ENCODE measurements at regions not wholly inside any gene's neighbourhood (a gene's known extent, or its start where the extent isn't known, plus 50 kb on each side); places are given as distances from the start of the nearest gene placed in this dataset.
A peak's percentile ranks its signal among the peaks of the same experiment; 100 is the strongest.
"Not testable (repeated sequence)": the region's sequence is repeated elsewhere in the genome, so short reads cannot be mapped to it uniquely, and the experiment has no call there.

DNA sequence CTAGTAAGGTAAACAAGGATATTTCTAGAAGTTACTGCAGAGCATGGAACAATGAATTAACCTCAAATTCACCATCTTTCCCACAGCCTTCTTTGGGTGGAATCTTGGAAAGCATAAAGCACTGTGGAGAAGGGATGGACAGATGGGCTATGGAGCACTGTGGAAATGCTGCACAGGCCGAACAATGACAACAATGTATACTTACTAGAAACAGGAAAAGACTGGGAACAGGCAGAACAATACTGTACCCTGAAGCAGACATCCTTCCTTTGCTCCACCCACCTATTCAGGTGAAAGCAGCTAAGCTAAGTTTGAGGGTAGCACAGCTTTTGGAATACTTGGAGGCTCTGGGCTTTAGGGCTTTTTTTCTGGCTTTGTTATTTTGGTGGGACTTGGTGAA, 250.6 kb upstream of the KLF8 start:
- no peak for DNase-seq

DNA sequence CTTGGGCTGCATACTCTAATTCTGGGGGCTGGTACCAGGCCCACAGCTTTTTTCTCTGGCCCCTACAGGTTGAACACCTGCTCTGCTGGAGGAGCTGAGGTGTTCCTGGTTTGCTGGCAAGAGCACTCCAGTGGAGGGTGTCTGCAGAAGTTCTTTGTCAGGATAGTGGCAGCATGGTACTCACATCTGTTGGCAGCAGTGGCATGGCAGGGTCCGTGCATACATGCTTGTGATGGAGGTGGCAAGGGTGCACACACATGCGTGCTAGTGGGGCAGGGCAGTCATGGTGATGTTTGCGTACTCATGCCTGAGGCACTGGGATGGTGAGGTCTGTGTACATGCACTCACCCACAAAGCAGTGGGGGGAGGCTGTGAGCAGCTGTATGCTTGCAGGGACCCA, 235.5 kb upstream of the KLF8 start:
- no peak for DNase-seq

GRCh38 chrX:56000174-56000573, 232.0 kb upstream of the KLF8 start:
- DNase-seq, result no peak

- no peak for DNase-seq
Measured at GRCh38 chrX:56000729-56001128, 231.4 kb upstream of the KLF8 start.

DNA sequence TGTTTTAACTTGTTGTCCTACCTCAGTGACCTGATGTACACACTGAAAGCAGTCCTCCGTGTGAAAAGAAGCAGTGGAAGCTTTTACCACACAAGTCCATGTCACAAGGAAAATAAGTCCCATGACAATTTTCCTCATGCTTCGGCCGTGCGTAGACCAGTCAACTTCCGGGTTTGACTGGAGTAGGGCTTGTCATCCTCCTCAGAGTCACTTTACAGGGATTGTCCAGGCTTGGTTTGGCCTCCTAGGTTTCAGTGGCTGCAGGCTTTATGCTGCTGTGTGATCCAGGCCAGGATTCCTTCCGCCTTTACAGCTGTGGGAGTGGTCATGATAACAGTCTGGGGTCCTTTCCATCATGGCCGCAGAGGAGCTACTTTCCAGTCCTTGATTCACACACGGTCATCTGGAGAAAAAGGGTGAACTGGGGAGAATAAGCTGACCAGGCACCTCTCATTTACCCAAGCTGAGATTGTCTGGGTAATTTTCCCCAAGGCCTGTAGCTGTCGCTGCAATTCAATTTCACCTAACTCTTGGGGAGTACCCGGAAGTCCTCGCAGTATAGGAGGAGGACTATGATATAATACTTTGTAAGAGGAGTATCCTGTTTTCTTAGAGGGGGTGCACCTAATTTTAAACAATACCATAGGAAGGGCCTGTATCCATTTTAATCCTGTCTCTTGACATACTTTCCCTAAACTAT, 206.1 kb upstream of the KLF8 start:
- DNase-seq, result no peak

DNA sequence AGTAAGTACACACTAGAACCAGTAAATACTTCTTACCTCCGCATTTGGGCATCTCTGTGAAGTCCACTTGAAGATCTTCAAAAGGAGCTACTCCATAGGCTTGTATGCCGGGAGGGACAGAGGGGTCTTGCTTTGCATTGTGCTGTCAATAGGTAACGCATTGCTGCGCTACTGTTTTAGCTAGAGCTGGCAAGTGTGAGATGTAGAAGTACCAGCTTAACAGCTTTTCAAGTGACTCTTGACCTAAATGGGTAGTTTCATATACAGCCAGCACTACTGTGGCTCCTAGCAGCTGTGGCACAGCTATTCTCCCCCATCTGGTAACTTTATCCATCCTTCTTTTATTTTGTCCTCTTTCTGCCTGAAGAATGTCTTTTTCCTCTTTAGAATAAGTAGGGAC, 205.3 kb upstream of the KLF8 start:
- no peak for DNase-seq

- no peak for DNase-seq
Measured at GRCh38 chrX:56029188-56029587, 203.0 kb upstream of the KLF8 start.

GRCh38 chrX:56029691-56030090, 202.5 kb upstream of the KLF8 start:
- DNase-seq, result no peak

DNA sequence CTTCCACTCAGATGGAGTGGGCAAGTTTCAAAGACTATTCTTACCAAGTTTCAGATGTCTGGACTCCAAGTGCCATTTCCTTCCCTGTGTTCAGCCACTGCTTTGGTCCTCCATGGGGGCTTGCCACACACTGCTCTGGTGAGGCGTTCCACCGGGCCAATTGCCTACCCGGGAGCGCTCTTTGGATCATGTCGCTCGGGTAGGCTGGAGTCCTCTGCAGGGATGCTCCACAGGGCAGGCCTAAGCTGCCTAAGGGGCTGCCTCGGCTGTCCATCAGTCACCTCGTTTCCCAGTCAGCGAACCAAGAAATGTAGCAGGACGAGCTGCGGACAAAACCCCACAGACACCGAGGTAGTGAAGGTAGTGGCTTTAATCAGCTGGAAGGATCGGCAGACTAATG, 200.7 kb upstream of the KLF8 start:
- DNase-seq, result no peak

DNA sequence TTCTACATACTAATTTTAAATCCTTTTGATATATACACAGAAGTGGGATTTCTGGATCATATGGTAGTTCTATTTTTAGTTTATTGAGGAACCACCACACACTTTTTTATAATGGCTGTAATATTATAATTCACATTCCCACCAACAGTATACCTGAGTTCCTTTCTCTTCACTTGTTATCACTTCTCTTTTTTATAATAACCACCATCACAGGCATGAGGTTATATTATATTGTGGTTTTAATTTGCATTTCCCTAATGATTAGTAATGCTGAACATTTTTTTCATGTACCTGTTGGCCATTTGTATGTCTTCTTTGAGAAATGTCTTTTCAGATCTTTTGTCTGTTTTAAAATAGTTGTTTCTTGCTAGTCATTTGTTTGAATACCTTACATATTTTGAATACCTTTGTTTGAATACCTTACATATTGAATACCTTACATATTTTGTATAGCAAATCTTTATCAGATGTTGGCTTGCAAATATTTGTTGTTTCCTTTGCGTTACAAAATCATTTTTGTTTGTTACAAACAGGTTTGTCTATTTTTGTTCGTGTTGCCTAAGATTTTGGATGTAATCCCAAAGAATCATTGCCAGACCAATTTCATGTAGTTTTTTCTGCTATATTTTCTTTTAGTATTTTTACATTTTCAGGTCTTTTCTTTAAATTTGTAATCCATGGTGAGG, 198.5 kb upstream of the KLF8 start:
- no peak for DNase-seq

DNA sequence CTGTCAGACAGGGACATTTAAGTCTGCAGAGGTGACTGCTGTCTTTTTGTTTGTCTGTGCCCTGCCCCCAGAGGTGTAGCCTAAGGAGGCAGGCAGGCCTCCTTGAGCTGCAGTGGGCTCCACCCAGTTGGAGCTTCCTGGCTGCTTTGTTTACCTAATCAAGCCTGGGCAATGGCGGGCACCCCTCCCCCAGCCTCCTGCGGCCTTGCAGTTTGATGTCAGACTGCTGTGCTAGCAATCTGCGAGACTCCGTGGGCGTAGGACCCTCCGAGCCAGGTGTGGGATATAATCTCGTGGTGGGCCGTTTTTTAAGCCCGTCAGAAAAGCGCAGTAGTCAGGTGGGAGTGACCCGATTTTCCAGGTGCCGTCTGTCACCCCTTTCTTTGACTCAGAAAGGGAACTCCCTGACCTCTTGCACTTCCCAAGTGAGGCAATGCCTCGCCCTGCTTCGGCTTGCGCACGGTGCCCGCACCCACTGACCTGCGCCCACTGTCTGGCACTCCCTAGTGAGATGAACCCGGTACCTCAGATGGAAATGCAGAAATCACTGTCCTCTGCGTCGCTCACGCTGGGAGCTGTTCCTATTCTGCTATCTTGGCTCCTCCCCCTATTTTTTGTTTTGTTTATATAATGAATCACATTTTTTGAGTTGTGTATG, 179.4 kb upstream of the KLF8 start:
- DNase-seq, result not testable (repeated sequence)

DNA sequence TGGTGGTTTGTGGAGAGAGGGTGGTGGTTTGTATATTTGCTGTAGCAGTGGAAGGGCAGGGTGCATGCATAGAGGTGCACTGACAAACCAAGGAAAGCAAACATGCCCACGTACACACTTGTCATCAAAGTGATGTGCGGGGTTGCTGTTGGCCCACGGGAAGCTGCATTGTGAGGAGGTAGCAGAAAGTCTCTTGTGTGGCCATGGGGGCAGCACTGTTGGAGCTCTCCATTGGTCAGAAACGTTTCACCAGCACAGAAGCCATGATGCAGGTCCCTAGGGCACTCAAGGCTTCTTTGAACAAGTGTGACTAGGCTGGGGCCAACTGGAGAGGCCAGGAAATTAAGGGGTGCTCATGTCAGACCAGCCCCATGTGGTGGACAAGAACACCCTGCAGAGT, 174.8 kb upstream of the KLF8 start:
- no peak for DNase-seq

- DNase-seq, result no peak
Measured at GRCh38 chrX:56066016-56066415, 166.1 kb upstream of the KLF8 start.

DNA sequence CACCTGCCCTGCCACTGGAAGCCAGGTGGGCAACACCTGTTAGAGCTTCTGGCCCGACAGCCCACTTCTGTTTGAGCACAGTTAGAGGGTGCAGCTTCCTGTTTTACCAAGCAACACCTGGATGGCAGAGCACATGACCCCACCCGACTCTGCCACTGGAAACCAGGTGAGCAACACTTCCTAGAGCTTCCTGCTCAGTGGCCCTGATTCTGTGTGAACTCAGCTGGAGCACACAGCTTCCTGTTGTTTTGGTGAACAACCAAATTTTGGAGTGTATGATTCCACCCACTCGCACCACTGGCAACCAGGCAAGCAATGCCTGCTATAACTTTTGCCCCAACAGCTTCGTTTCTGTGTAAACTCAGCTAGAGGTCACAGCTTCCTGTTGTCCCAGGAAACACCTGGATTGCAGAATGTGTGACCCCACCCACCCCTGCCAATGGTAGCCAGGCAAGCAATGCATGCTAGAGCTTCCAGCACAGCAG, 163.8 kb upstream of the KLF8 start:
- no peak for DNase-seq

DNA sequence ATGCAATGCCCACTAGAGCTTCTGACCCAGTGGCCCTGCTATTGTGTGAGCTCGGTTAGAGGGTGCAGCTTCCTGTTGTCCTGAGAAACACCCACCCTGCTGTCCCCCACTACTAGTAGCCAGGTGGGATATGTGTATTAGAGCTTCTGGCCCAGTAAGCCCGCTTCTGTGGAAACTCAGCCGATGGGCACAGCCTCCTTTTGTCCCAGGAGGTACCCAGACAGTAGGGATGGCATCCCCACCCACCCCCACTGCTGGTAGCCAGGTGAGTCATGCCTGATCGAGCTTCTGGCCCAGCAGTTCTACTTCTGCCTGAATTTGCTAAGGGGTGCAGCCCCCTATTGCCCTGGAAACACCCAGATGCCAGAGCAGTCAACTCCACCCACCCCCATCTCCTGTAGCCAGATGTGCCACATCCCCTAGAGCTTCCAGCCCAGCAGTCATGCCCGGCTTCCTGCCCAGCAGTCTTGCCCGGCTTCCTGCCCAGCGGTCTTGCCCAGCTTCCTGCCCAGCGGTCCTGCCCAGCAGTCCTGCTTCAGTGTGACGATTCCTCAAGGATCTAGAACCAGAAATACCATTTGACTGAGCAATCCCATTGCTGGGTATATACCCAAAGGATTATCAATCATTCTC, 162.7 kb upstream of the KLF8 start:
- no peak for DNase-seq

DNA sequence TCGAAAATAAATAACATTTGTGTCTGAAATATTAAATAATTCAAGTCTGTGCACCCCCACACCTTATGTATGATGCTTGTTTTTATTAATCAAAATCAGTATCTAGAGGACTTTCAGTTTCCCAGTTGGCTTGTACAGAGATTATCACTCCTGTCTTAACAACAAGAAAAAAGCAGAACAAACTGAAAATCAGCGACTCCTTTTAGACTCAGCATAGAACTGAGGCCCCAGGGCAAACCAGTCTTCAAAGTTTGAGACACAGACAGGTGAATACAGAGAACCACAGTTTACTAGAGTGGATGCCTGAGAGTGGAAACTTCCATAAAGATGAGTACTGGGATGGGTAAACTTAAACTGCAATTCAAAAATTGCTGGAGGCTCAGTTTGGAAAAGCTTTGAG, 142.8 kb upstream of the KLF8 start:
- no peak for DNase-seq

DNA sequence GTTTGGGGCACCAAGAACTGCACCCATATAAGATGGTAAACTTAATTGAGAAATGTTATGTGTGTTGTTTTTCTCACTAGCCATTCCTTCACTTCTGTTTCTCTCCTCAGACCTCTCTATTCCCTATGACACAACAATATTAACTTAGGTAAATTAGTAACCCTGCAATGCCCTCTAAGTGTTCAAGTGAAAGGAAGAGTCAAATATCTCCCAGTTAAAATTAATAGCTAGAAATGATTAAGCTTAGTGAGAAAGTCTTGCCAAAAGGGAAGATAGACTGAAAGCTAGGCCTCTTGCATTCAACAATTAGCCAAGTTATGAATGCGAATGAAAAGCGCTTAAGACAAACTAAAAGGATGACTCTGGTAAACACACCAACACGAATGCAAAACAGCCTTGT, 132.9 kb upstream of the KLF8 start:
- DNase-seq, result no peak

GRCh38 chrX:56107320-56107719, 124.8 kb upstream of the KLF8 start:
- DNase-seq, result no peak

GRCh38 chrX:56113785-56114436, 118.2 kb upstream of the KLF8 start:
- DNase-seq, result no peak

- no peak for DNase-seq
Measured at GRCh38 chrX:56114437-56114787, 117.7 kb upstream of the KLF8 start.

DNA sequence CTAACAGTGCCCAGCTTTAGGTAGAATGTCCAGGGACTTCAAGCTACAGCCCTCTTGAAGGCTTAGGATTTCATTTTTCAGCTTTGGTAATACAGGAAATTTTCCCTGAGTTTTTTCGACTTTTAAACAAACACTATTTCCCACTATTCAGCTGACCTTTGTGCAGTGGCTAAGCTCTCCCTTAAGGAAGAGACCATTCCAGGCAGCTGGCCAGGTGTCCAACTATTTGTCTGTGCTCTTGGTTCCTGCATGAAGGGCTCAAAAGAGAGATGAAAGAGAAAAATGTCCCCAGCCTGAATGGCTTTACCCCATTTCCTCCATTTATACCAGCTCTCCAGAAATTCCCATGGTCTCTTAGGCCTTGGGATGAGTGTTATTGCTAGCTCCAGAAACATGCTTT, 111.9 kb upstream of the KLF8 start:
- no peak for DNase-seq

DNA sequence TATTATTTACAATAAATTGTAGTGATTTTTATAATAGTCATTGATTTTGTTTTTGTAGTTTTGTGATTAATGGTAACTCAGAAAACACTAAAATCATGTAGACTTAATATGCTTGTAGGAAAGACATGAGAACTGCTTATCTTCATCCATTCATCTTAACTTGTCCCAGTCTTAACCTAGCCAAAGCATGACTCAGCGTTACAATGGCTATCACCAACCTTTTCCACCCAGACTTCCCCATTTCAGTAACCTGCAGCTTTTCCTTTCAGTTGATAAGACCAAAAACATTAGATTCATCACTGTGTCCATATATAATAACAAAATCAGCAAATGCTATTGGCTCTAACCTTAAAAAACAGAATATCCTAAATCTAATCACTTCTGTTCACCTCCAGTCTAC, 106.2 kb upstream of the KLF8 start:
- DNase-seq, result peak; percentile 2

GRCh38 chrX:56130031-56130430, 102.1 kb upstream of the KLF8 start:
- no peak for DNase-seq
